Prostate gland (tissue), 2 donors: ENCODE measurements at regions not wholly inside any gene's neighbourhood (a gene's known extent, or its start where the extent isn't known, plus 50 kb on each side); places are given as distances from the start of the nearest gene placed in this dataset.

Source experiments
- CTCF ChIP-seq, 4 experiments: fragments of 200-600 bp in 2 of 4; fragments of 450-650 bp in 2 of 4; sonication (generic) in 2 of 4; IDR thresholded peaks; 1 replicate in 3 of 4; 2 replicates in 1 of 4; pipeline ENCODE4 v1.5.1; 2016 to 2019; ENCODE audit warnings: antibody characterized with exemption in 4 of 4, mild to moderate bottlenecking in 2 of 4, moderate library complexity in 2 of 4
- POLR2A ChIP-seq: fragments of 450-650 bp; IDR thresholded peaks from one replicate; pipeline ENCODE4 v1.6.1; 2016; ENCODE audit warnings: antibody characterized with exemption, mild to moderate bottlenecking

GRCh38 chr5:25066239-25066638, 421.5 kb upstream of the CDH10 start:
- TF ChIP-seq CTCF (IDR thresholded peaks at IDR 0.05) (no peak), POLR2A (no peak)
